ENCODE measurements at regions not wholly inside any gene's neighbourhood (a gene's known extent, or its start where the extent isn't known, plus 50 kb on each side); places are given as distances from the start of the nearest gene placed in this dataset.

DNA sequence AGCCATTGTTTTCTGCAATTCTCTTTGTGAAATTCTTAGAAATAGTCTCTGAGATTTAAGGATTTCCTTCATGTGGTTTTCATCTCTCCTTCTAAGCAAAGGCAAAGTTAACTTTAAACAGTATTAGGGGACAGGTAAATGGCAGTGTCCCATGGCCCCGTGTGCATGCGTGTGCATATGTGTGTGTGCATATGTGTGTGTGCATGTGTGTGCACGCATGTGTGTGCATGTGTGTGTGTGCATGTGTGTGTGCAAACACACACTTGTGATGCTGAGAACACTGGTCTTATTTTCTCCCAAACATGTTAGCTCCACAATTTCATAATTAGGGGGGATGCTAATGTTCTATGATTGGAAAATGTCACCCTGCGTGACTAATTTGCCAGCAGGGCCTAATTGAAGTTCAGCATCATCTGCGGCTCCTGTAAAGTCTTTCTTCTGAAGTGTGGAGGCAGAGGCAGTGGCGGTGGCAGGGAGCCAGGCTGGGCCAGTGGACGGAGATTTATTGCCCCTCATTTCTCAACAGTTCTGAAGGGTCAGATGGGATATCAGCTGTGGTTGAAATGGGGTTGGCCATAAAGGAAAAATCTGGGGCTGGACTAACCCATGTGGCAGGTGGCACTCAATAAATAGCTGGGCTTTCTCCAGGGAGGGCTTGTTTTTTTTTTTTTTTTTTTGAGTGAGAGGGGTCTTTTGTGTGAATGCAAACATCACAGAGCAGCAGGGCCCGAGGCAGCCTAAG lies 289.3 kb upstream of the PODXL start:
- Histone ChIP-seq H3K27ac (ENCODE audit: low read depth, low read length) (no peak overlapping the region), H4K5ac (ENCODE audit: low read length) (no peak overlapping the region), H3K23ac (ENCODE audit: low read length) (no peak overlapping the region), H2BK5ac (ENCODE audit: low read length) (no peak overlapping the region), H3K79me2 (ENCODE audit: control insufficient read depth, insufficient read depth, low read length) (no peaks in the 10 kb centered on the region), H2BK120ac (ENCODE audit: low read depth, low read length) (no peak overlapping the region), H2BK15ac (replicated peaks; ENCODE audit: low read depth) (no peak overlapping the region), H3K36me3 (ENCODE audit: control insufficient read depth, insufficient read depth, low read length) (no peaks in the 10 kb centered on the region), H3K18ac (ENCODE audit: low read length) (no peak overlapping the region), H3K4me2 (ENCODE audit: low read length) (no peak overlapping the region), H3K4ac (ENCODE audit: low read depth, low read length) (no peak overlapping the region), H3K56ac (ENCODE audit: low read length) (no peak overlapping the region), H4K8ac (ENCODE audit: low read depth, low read length) (no peak overlapping the region), H3K27me3 (ENCODE audit: insufficient read depth, low read length, poor library complexity) (no peaks in the 10 kb centered on the region), H3K79me1 (ENCODE audit: low read length) (no peaks in the 10 kb centered on the region), H3K4me1 (ENCODE audit: control insufficient read depth, low read depth, low read length) (no peaks in the 10 kb centered on the region), H3K9ac (ENCODE audit: low read length) (no peak overlapping the region), H2AK5ac (ENCODE audit: low read length) (no peak overlapping the region), H3K4me3 (ENCODE audit: low read length) (no peak overlapping the region)
- WGBS (ENCODE audit: extremely low coverage, insufficient coverage, low lambda C conversion rate), result no CpG with 5 or more reads among the region's 8 CpGs
- no peak for DNase-seq

- Histone ChIP-seq H3K56ac (ENCODE audit: low read length) (peak overlapping the region; percentile 29), H2BK5ac (ENCODE audit: low read length) (no peak overlapping the region), H3K4me1 (ENCODE audit: control insufficient read depth, low read depth, low read length) (no peaks in the 10 kb centered on the region), H3K4ac (ENCODE audit: low read depth, low read length) (no peak overlapping the region), H3K4me2 (ENCODE audit: low read length) (no peak overlapping the region), H3K79me1 (ENCODE audit: low read length) (no peaks in the 10 kb centered on the region), H3K9ac (ENCODE audit: low read length) (no peak overlapping the region), H3K27ac (ENCODE audit: low read depth, low read length) (no peak overlapping the region), H3K27me3 (ENCODE audit: insufficient read depth, low read length, poor library complexity) (no peaks in the 10 kb centered on the region), H2BK120ac (ENCODE audit: low read depth, low read length) (no peak overlapping the region), H3K4me3 (ENCODE audit: low read length) (no peak overlapping the region), H3K79me2 (ENCODE audit: control insufficient read depth, insufficient read depth, low read length) (no peaks in the 10 kb centered on the region), H3K36me3 (ENCODE audit: control insufficient read depth, insufficient read depth, low read length) (no peaks in the 10 kb centered on the region), H3K18ac (ENCODE audit: low read length) (no peak overlapping the region), H2BK15ac (replicated peaks; ENCODE audit: low read depth) (no peak overlapping the region), H2AK5ac (ENCODE audit: low read length) (no peak overlapping the region), H4K5ac (ENCODE audit: low read length) (no peak overlapping the region), H4K8ac (ENCODE audit: low read depth, low read length) (no peak overlapping the region), H3K23ac (ENCODE audit: low read length) (no peak overlapping the region)
- no CpG with 5 or more reads among the region's 3 CpGs for WGBS (ENCODE audit: extremely low coverage, insufficient coverage, low lambda C conversion rate)
- DNase-seq, result no peak
Observed at GRCh38 chr7:131844369-131844768, 287.9 kb upstream of the PODXL start.

DNA sequence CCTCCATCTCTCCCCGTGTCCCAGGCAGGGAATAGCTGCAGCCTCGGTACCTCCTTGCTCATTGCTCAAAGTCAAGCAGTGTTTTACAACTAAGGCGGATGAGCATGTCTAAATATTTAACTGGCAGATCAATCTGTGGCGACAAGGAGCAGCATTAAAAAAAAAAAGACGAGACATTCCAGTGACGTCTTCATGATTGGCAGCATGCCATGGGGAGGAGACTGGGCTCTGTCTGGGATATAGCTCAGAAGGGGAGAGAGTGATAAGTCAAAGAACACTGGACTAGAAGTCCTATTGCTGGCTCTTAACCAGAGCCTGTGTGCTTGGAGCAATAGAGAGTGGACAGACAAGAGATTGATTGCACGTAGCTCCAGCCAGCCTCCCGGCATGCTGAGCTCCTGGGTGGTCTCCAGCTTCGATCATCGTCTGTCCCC lies 287.5 kb upstream of the PODXL start:
- Histone ChIP-seq H3K79me2 (ENCODE audit: control insufficient read depth, insufficient read depth, low read length) (no peaks in the 10 kb centered on the region), H2BK120ac (ENCODE audit: low read depth, low read length) (no peak overlapping the region), H2BK15ac (replicated peaks; ENCODE audit: low read depth) (no peak overlapping the region), H3K27me3 (ENCODE audit: insufficient read depth, low read length, poor library complexity) (no peaks in the 10 kb centered on the region), H3K79me1 (ENCODE audit: low read length) (no peaks in the 10 kb centered on the region), H4K8ac (ENCODE audit: low read depth, low read length) (no peak overlapping the region), H2AK5ac (ENCODE audit: low read length) (no peak overlapping the region), H3K4me1 (ENCODE audit: control insufficient read depth, low read depth, low read length) (no peaks in the 10 kb centered on the region), H3K56ac (ENCODE audit: low read length) (peak overlapping the region; percentile 29), H3K36me3 (ENCODE audit: control insufficient read depth, insufficient read depth, low read length) (no peaks in the 10 kb centered on the region), H3K9ac (ENCODE audit: low read length) (no peak overlapping the region), H3K27ac (ENCODE audit: low read depth, low read length) (no peak overlapping the region), H4K5ac (ENCODE audit: low read length) (no peak overlapping the region), H3K4ac (ENCODE audit: low read depth, low read length) (no peak overlapping the region), H3K4me2 (ENCODE audit: low read length) (no peak overlapping the region), H3K4me3 (ENCODE audit: low read length) (no peak overlapping the region), H3K18ac (ENCODE audit: low read length) (no peak overlapping the region), H2BK5ac (ENCODE audit: low read length) (no peak overlapping the region), H3K23ac (ENCODE audit: low read length) (no peak overlapping the region)
- no CpG with 5 or more reads among the region's 10 CpGs for WGBS (ENCODE audit: extremely low coverage, insufficient coverage, low lambda C conversion rate)
- no peak for DNase-seq

GRCh38 chr7:131839967-131840690 lies 283.7 kb upstream of the PODXL start:
- Histone ChIP-seq H3K79me2 (ENCODE audit: control insufficient read depth, insufficient read depth, low read length) (no peaks in the 10 kb centered on the region), H2BK15ac (replicated peaks; ENCODE audit: low read depth) (no peak overlapping the region), H3K36me3 (ENCODE audit: control insufficient read depth, insufficient read depth, low read length) (no peaks in the 10 kb centered on the region), H3K18ac (ENCODE audit: low read length) (no peak overlapping the region), H3K9ac (ENCODE audit: low read length) (no peak overlapping the region), H4K5ac (ENCODE audit: low read length) (no peak overlapping the region), H2AK5ac (ENCODE audit: low read length) (no peak overlapping the region), H3K4me1 (ENCODE audit: control insufficient read depth, low read depth, low read length) (no peaks in the 10 kb centered on the region), H3K27ac (ENCODE audit: low read depth, low read length) (no peak overlapping the region), H4K8ac (ENCODE audit: low read depth, low read length) (no peak overlapping the region), H3K79me1 (ENCODE audit: low read length) (no peaks in the 10 kb centered on the region), H2BK5ac (ENCODE audit: low read length) (no peak overlapping the region), H3K4ac (ENCODE audit: low read depth, low read length) (no peak overlapping the region), H2BK120ac (ENCODE audit: low read depth, low read length) (no peak overlapping the region), H3K4me2 (ENCODE audit: low read length) (no peak overlapping the region), H3K4me3 (ENCODE audit: low read length) (no peak overlapping the region), H3K27me3 (ENCODE audit: insufficient read depth, low read length, poor library complexity) (no peaks in the 10 kb centered on the region), H3K23ac (ENCODE audit: low read length) (no peak overlapping the region), H3K56ac (ENCODE audit: low read length) (no peak overlapping the region)
- DNase-seq, result peak; percentile 56
- whole genome bisulfite sequencing (ENCODE audit: extremely low coverage, insufficient coverage, low lambda C conversion rate), result no CpG with 5 or more reads among the region's 4 CpGs

DNA sequence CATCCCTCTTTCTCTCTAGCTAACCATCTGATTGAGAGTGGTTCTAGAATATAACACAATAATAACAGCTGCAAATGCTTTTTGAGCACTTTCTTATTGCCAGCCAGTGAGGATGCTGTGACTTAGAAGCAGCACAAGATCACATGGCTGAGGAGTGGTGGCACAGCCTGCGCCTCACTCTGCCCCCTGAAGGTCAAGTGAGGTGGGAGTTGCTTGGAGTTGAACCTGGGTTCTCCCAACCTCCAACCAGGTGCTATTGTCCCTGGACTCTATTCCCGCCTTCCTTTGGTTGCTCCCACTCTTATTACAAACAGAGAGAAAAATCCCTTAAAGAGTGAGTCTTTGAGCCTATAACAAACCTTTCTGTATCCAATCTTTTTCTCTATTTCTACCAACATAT lies 280.3 kb upstream of the PODXL start:
- Histone ChIP-seq H2AK5ac (ENCODE audit: low read length) (no peak overlapping the region), H3K79me1 (ENCODE audit: low read length) (no peaks in the 10 kb centered on the region), H3K36me3 (ENCODE audit: control insufficient read depth, insufficient read depth, low read length) (no peaks in the 10 kb centered on the region), H2BK5ac (ENCODE audit: low read length) (no peak overlapping the region), H3K56ac (ENCODE audit: low read length) (no peak overlapping the region), H3K79me2 (ENCODE audit: control insufficient read depth, insufficient read depth, low read length) (no peaks in the 10 kb centered on the region), H3K23ac (ENCODE audit: low read length) (no peak overlapping the region), H3K18ac (ENCODE audit: low read length) (no peak overlapping the region), H2BK120ac (ENCODE audit: low read depth, low read length) (no peak overlapping the region), H3K4me2 (ENCODE audit: low read length) (no peak overlapping the region), H3K27me3 (ENCODE audit: insufficient read depth, low read length, poor library complexity) (no peaks in the 10 kb centered on the region), H4K8ac (ENCODE audit: low read depth, low read length) (no peak overlapping the region), H3K4ac (ENCODE audit: low read depth, low read length) (no peak overlapping the region), H3K4me1 (ENCODE audit: control insufficient read depth, low read depth, low read length) (no peaks in the 10 kb centered on the region), H3K27ac (ENCODE audit: low read depth, low read length) (no peak overlapping the region), H2BK15ac (replicated peaks; ENCODE audit: low read depth) (no peak overlapping the region), H3K9ac (ENCODE audit: low read length) (no peak overlapping the region), H4K5ac (ENCODE audit: low read length) (no peak overlapping the region), H3K4me3 (ENCODE audit: low read length) (no peak overlapping the region)
- no CpG with 5 or more reads among the region's 2 CpGs for WGBS (ENCODE audit: extremely low coverage, insufficient coverage, low lambda C conversion rate)
- peak; percentile 72 for DNase-seq

Measured in mesendoderm (in vitro differentiated cells).